SU-DHL-6 (cell line): ENCODE measurements at regions not wholly inside any gene's neighbourhood (a gene's known extent, or its start where the extent isn't known, plus 50 kb on each side); places are given as distances from the start of the nearest gene placed in this dataset.

ENCODE experiments used
- CTCF ChIP-seq: fragments of 200-600 bp; sonication (generic); IDR thresholded peaks from one replicate; pipeline ENCODE4 v1.5.1; 2017; ENCODE audit warnings: antibody characterized with exemption, mild to moderate bottlenecking, low read length, moderate library complexity; ENCODE audit not compliant: insufficient read depth, poor library complexity, severe bottlenecking
- EZH2phosphoT487 ChIP-seq: fragments of 200-600 bp; sonication (generic), shearing (Covaris generic); conservative IDR thresholded peaks from 2 replicates; pipeline ENCODE4 v1.6.1; 2018; ENCODE audit warnings: mild to moderate bottlenecking, antibody characterized with exemption, low read length, moderate library complexity, mixed read lengths

GRCh38 chr2:175282886-175283285 lies 101.4 kb upstream of the ATP5MC3 start:
- no peak for TF ChIP-seq CTCF
- TF ChIP-seq EZH2phosphoT487, result no peak
